Suprapubic skin (tissue), 4 donors: ENCODE measurements at regions not wholly inside any gene's neighbourhood (a gene's known extent, or its start where the extent isn't known, plus 50 kb on each side); places are given as distances from the start of the nearest gene placed in this dataset.

Source experiments
- DNase-seq, 2 donors: peaks; one replicate each; pipeline ENCODE4 v3.0.0-alpha.2; 2019; ENCODE audit warnings: low spot score in 2 of 2
- H3K27ac ChIP-seq: fragments of 200-600 bp; sonication (generic); one replicate; pipeline ENCODE4 v1.5.1; 2019
- H3K27me3 ChIP-seq: fragments of 200-600 bp; sonication (generic); one replicate; pipeline ENCODE4 v1.5.1; 2019
- H3K36me3 ChIP-seq: fragments of 200-600 bp; sonication (generic); one replicate; pipeline ENCODE4 v1.5.1; 2019
- H3K4me1 ChIP-seq: fragments of 200-600 bp; sonication (generic); one replicate; pipeline ENCODE4 v1.5.1; 2019
- H3K4me3 ChIP-seq: fragments of 200-600 bp; sonication (generic); one replicate; pipeline ENCODE4 v1.5.1; 2019; ENCODE audit warnings: mild to moderate bottlenecking
- H3K9me3 ChIP-seq: fragments of 200-600 bp; sonication (generic); one replicate; pipeline ENCODE4 v1.5.1; 2019
- EP300 ChIP-seq: sonication (generic); formaldehyde crosslinking; IDR thresholded peaks from one replicate; pipeline ENCODE4 v1.6.1; 2017; ENCODE audit warnings: antibody characterized with exemption
- POLR2A ChIP-seq, 2 donors: fragments of 450-650 bp; IDR thresholded peaks; one replicate each; pipeline ENCODE4 v1.6.1; 2017; ENCODE audit warnings: antibody characterized with exemption in 2 of 2, mild to moderate bottlenecking in 2 of 2, moderate library complexity in 2 of 2
- POLR2AphosphoS5 ChIP-seq, 3 donors: sonication (generic); formaldehyde crosslinking; IDR thresholded peaks; one replicate each; pipeline ENCODE4 v1.6.1; 2017; ENCODE audit warnings: antibody characterized with exemption in 3 of 3
- WGBS: methylation state at CpG from one replicate; pipeline ENCODE4 v1.1.5; 2018; 5-methylcytosine and 5-hydroxymethylcytosine counted together
- TF ChIP-seq, protein P1 (sequence below), 2 donors: fragments of 200-600 bp in 1 of 2; fragments of 450-650 bp in 1 of 2; sonication (generic) in 1 of 2; IDR thresholded peaks; one replicate each; pipeline ENCODE4 v1.5.1; 2016 to 2019; ENCODE audit warnings: antibody characterized with exemption in 2 of 2, mild to moderate bottlenecking in 1 of 2, moderate library complexity in 1 of 2

DNA sequence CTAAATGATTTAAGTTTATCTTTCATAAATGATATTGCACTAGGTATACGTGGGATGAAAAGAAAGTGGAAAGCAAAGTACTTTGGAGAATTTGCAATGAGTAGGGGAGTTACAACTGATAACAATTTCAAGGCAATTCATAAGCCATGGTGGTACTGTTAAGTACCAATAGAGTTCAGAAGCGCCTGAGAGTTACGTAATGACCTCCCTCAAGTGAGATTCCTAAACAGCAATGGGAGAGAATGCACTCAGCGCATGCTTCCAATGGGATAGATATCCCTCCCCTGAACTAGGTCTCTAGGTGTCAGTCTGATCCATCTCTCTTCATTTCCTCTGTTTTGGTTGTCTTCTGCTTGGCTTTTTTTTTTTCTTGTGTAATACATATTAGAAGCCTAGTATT, 249.3 kb downstream of the NNT start:
- TF ChIP-seq POLR2A (IDR thresholded peaks at IDR 0.05) (no peak), POLR2AphosphoS5 (IDR thresholded peaks at IDR 0.05) (no peak), EP300 (no peak)
- TF ChIP-seq, protein P1, sequence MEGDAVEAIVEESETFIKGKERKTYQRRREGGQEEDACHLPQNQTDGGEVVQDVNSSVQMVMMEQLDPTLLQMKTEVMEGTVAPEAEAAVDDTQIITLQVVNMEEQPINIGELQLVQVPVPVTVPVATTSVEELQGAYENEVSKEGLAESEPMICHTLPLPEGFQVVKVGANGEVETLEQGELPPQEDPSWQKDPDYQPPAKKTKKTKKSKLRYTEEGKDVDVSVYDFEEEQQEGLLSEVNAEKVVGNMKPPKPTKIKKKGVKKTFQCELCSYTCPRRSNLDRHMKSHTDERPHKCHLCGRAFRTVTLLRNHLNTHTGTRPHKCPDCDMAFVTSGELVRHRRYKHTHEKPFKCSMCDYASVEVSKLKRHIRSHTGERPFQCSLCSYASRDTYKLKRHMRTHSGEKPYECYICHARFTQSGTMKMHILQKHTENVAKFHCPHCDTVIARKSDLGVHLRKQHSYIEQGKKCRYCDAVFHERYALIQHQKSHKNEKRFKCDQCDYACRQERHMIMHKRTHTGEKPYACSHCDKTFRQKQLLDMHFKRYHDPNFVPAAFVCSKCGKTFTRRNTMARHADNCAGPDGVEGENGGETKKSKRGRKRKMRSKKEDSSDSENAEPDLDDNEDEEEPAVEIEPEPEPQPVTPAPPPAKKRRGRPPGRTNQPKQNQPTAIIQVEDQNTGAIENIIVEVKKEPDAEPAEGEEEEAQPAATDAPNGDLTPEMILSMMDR (IDR thresholded peaks at IDR 0.05) = no peak
- H3K27ac ChIP-seq = no peak overlapping the region
- no peaks in the 10 kb centered on the region for H3K4me1 ChIP-seq
- H3K36me3 ChIP-seq = no peaks in the 10 kb centered on the region
- H3K9me3 ChIP-seq = no peaks in the 10 kb centered on the region
- H3K4me3 ChIP-seq = no peak overlapping the region
- H3K27me3 ChIP-seq = no peaks in the 10 kb centered on the region
- WGBS = 90% methylated on average over 4 of the region's 4 CpGs
- no peak for DNase-seq

DNA sequence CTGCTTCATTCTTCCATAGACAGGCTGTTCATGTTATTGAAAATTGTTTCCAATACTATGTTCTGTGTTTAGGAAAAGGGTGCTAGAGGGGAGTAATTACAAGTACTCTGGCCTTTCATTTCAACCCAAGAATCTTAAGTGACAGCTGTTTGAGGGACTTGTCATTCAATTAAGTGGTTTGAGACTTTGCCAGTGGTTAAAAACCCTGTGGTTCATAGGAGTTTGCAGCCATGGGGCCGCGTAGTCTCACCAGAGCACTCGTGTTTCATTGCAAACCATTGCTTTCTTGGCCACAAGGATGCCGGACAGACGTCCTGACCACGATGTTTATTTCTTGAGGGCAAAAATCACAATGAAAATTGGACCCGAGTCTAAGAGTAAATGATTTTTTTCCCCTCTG, 248.8 kb downstream of the NNT start:
- Histone ChIP-seq H3K36me3 (no peaks in the 10 kb centered on the region), H3K27me3 (no peaks in the 10 kb centered on the region), H3K9me3 (no peaks in the 10 kb centered on the region), H3K27ac (no peak overlapping the region), H3K4me3 (no peak overlapping the region), H3K4me1 (no peaks in the 10 kb centered on the region)
- no peak for TF ChIP-seq POLR2A (IDR thresholded peaks at IDR 0.05)
- TF ChIP-seq POLR2AphosphoS5 (IDR thresholded peaks at IDR 0.05) = no peak
- no peak for TF ChIP-seq EP300
- TF ChIP-seq, protein P1 (IDR thresholded peaks at IDR 0.05) = no peak
- no peak for DNase-seq
- 82% methylated on average over 7 of the region's 7 CpGs for WGBS

DNA sequence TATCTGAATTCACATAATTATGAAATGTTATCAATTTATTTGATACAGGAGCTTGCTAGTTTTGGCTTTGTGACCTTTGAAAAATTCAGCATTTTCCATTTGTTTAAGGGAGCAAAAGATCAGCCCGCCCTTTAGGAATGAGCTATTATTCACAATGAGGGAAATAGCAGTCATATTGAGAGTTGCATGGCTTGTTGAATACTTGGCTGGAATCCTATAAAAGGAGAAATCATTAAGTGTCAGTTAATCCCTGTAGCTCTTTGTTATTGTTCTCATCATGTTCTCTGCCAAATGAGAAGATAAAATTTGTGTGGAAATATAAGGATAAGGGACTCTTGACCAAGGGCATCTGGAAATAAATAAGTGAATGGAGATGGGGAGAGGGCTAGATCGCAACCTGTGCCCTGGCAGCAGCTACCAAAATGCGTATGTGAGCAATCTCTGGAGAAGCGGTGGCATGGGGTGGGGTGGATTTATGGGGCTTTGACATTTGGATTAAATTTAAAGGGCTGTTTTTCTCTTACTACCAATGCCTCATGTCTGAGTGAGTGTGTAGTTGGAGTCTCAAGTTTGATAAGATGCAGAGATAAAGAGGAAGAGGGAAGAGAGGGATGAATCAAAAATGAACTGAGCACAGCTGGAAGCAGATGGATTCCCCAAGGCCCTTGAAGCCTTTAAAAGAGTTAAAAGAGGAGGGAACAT, 237.6 kb downstream of the NNT start:
- Histone ChIP-seq H3K27me3 (no peaks in the 10 kb centered on the region), H3K9me3 (no peaks in the 10 kb centered on the region), H3K27ac (no peak overlapping the region), H3K36me3 (no peaks in the 10 kb centered on the region), H3K4me1 (no peaks in the 10 kb centered on the region), H3K4me3 (no peak overlapping the region)
- WGBS = 56% methylated on average over 4 of the region's 4 CpGs
- TF ChIP-seq POLR2AphosphoS5 (IDR thresholded peaks at IDR 0.05) (no peak), EP300 (no peak), POLR2A (IDR thresholded peaks at IDR 0.05) (no peak)
- TF ChIP-seq, protein P1 (IDR thresholded peaks at IDR 0.05) = no peak
- no peak for DNase-seq

DNA sequence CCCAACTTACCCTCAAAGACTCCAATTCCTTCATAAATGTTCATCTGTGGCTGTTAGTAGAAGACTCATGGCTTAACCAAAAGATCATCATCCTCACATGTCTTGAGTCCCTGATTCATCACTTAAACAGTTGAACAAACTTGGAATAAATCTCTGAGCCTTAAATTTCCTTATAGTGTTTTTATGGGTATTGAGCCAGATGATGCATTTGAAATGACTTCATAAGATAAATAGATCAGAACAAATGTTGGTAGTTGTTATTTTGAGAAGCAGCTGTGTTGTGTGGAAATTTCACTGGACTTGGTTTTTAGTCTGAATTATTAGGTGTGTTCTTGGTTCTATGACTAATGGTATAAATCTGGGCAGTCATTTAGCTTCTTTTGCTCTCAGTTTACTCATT, 236.2 kb downstream of the NNT start:
- Histone ChIP-seq H3K27me3 (no peaks in the 10 kb centered on the region), H3K9me3 (no peaks in the 10 kb centered on the region), H3K27ac (no peak overlapping the region), H3K4me3 (no peak overlapping the region), H3K4me1 (no peaks in the 10 kb centered on the region), H3K36me3 (no peaks in the 10 kb centered on the region)
- no peak for DNase-seq
- TF ChIP-seq POLR2AphosphoS5 (IDR thresholded peaks at IDR 0.05) (no peak), POLR2A (IDR thresholded peaks at IDR 0.05) (no peak), EP300 (no peak)
- TF ChIP-seq, protein P1 (IDR thresholded peaks at IDR 0.05) = no peak

DNA sequence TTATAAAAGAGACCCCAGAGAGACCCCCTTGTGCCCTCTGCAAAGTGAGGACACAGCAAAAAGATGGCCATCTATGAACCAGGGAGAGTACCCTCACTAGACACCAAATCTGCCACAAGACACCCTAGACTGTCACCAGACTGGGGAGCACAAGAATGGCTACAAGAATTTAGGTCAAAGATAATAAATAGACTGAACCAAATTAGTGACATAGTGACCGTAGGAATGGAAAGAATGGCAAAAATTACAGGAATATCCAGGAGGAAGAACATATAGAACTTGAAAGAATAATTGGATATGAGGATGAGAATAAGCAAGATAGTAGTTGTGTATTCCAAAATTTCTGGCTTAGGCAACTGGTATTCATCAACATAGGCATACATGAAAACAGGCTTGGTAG, 235.0 kb downstream of the NNT start:
- no peaks in the 10 kb centered on the region for H3K4me1 ChIP-seq
- H3K27ac ChIP-seq = no peak overlapping the region
- WGBS = 96% methylated on average over 1 of the region's 1 CpG
- no peaks in the 10 kb centered on the region for H3K9me3 ChIP-seq
- TF ChIP-seq, protein P1 (IDR thresholded peaks at IDR 0.05) = no peak
- TF ChIP-seq EP300 (no peak), POLR2A (IDR thresholded peaks at IDR 0.05) (no peak), POLR2AphosphoS5 (IDR thresholded peaks at IDR 0.05) (no peak)
- no peak overlapping the region for H3K4me3 ChIP-seq
- DNase-seq = no peak
- H3K27me3 ChIP-seq = no peaks in the 10 kb centered on the region
- no peaks in the 10 kb centered on the region for H3K36me3 ChIP-seq
